HEK293T (cell line): ENCODE measurements at regions not wholly inside any gene's neighbourhood (a gene's known extent, or its start where the extent isn't known, plus 50 kb on each side); places are given as distances from the start of the nearest gene placed in this dataset.
"Not testable (repeated sequence)": the region's sequence is repeated elsewhere in the genome, so short reads cannot be mapped to it uniquely, and the experiment has no call there.

Source experiments
- CTCF ChIA-PET: fragments of 350-600 bp; formaldehyde crosslinking; extraction: SDS; loops from one replicate; lab custom pipeline; 2021; ENCODE audit warnings: antibody characterized with exemption, inconsistent platforms; lab: Yijun Ruan, JAX
- POLR2A ChIA-PET: fragments of 350-600 bp; formaldehyde crosslinking; extraction: SDS; loops from one replicate; lab custom pipeline; 2020; ENCODE audit warnings: antibody characterized with exemption, inconsistent platforms; lab: Yijun Ruan, JAX
- DNase-seq: peaks from one replicate; pipeline ENCODE4 v3.0.0; 2012; ENCODE audit warnings: mixed read lengths; ENCODE audit errors: extremely low spot score
- ARNT ChIP-seq: fragments of 450-650 bp; IDR thresholded peaks from 2 replicates; pipeline ENCODE4 v1.6.1; 2017; ENCODE audit warnings: mild to moderate bottlenecking
- BHLHE40 ChIP-seq: fragments of 450-650 bp; IDR thresholded peaks from 2 replicates; pipeline ENCODE4 v1.6.1; 2016; ENCODE audit warnings: mild to moderate bottlenecking, moderate library complexity, borderline replicate concordance
- CTBP1 ChIP-seq: fragments of 450-650 bp; IDR thresholded peaks from 2 replicates; pipeline ENCODE4 v1.6.1; 2016; ENCODE audit warnings: borderline replicate concordance
- ELF4 ChIP-seq: fragments of 450-650 bp; IDR thresholded peaks from 2 replicates; pipeline ENCODE4 v1.6.1; 2017; ENCODE audit warnings: antibody characterized with exemption
- FOXA1 ChIP-seq: fragments of 450-650 bp; IDR thresholded peaks from 2 replicates; pipeline ENCODE4 v1.6.1; 2016; ENCODE audit warnings: mild to moderate bottlenecking
- FOXK2 ChIP-seq: fragments of 450-650 bp; IDR thresholded peaks from 2 replicates; pipeline ENCODE4 v1.6.1; 2016; ENCODE audit warnings: mild to moderate bottlenecking
- FOXM1 ChIP-seq: fragments of 450-650 bp; IDR thresholded peaks from 2 replicates; pipeline ENCODE4 v1.6.1; 2017; ENCODE audit warnings: mild to moderate bottlenecking, borderline replicate concordance
- HDGF ChIP-seq: fragments of 450-650 bp; IDR thresholded peaks from 2 replicates; pipeline ENCODE4 v1.6.1; 2017; ENCODE audit warnings: antibody characterized with exemption, borderline replicate concordance
- L3MBTL2 ChIP-seq: fragments of 450-650 bp; conservative IDR thresholded peaks from 2 replicates; pipeline ENCODE4 v1.6.1; 2016; ENCODE audit warnings: mild to moderate bottlenecking
- LEF1 ChIP-seq: fragments of 450-650 bp; IDR thresholded peaks from 2 replicates; pipeline ENCODE4 v1.6.1; 2017; ENCODE audit warnings: mild to moderate bottlenecking, borderline replicate concordance
- NFRKB ChIP-seq: fragments of 450-650 bp; IDR thresholded peaks from 2 replicates; pipeline ENCODE4 v1.6.1; 2016; ENCODE audit warnings: mild to moderate bottlenecking, moderate library complexity
- SP1 ChIP-seq: fragments of 450-650 bp; IDR thresholded peaks from 2 replicates; pipeline ENCODE4 v1.6.1; 2017
- SUZ12 ChIP-seq: fragments of 450-650 bp; IDR thresholded peaks from 2 replicates; pipeline ENCODE4 v1.6.1; 2016; ENCODE audit warnings: mild to moderate bottlenecking
- TARDBP ChIP-seq: fragments of 450-650 bp; IDR thresholded peaks from 2 replicates; pipeline ENCODE4 v1.6.1; 2016
- ZNF384 ChIP-seq: fragments of 450-650 bp; IDR thresholded peaks from 2 replicates; pipeline ENCODE4 v1.6.1; 2016
- TF ChIP-seq, protein P1 (sequence below): fragments of 450-650 bp; IDR thresholded peaks from 2 replicates; pipeline ENCODE4 v1.6.1; 2016

DNA sequence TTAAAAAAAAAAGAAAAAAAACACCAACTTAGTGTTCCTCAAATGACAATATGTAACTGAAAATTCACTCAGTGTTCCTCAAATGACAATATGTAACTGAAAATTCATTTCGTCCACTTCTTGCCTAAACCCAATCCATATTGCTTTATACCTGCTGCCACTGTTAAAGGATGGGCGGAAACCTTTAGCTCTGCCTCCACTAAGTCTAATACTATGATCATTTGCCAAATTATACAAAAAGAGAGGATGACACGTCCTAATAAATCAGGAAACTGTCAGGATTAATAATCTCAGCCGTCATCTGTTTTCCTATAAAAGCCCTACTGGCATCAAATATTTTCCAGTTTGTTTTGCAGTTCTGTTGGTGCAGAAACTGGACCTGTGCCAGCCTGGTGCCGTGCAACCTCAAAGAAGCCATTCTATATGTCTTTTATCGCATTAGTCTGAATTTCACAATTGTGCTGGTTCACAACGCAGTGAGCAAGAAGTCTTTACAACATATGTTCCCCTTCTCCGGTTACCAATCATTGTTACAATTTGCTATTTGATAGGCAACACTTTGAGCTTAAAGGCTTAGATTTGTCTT, 160.4 kb upstream of the KCNH8 start:
- ChIA-PET POLR2A (no interaction called here), CTCF (interaction anchor here (0.7 to 1.4 kb wide), 4 partner anchors 12 to 1094 kb away, joined by 3 to 5 read pairs (median 3); no protein-coding TSS in a partner anchor)
- TF ChIP-seq FOXA1 (no peak), BHLHE40 (no peak), NFRKB (no peak), LEF1 (no peak), L3MBTL2 (no peak), SUZ12 (no peak), ELF4 (no peak), ZNF384 (no peak), ARNT (no peak), HDGF (no peak), CTBP1 (no peak), FOXM1 (no peak)
- TF ChIP-seq, protein P1, sequence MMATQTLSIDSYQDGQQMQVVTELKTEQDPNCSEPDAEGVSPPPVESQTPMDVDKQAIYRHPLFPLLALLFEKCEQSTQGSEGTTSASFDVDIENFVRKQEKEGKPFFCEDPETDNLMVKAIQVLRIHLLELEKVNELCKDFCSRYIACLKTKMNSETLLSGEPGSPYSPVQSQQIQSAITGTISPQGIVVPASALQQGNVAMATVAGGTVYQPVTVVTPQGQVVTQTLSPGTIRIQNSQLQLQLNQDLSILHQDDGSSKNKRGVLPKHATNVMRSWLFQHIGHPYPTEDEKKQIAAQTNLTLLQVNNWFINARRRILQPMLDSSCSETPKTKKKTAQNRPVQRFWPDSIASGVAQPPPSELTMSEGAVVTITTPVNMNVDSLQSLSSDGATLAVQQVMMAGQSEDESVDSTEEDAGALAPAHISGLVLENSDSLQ = no peak
- DNase-seq = no peak

DNA sequence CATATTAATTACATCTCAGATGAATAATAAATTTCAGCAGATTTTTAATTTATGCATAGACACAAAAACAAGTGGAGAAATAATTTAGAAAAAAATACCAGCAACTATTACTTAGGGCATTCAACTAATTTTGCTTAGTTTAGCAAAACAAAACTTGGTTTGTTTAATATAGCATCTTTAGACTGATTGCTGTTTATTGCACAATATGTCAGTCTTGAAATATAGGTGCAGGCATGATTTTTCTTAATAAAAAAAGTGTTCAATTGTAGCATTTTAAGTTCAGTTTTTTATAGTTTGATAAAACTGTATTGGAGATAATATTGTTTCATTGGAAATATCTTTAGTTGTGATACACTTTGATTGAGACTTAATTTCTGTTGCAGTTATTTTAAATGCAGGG, 161.2 kb upstream of the KCNH8 start:
- ChIA-PET POLR2A (no interaction called here), CTCF (no interaction called here)
- TF ChIP-seq ELF4 = no peak
- no peak for TF ChIP-seq SUZ12
- no peak for TF ChIP-seq L3MBTL2
- no peak for TF ChIP-seq SP1
- TF ChIP-seq ZNF384 = no peak
- no peak for TF ChIP-seq HDGF
- no peak for TF ChIP-seq NFRKB
- TF ChIP-seq LEF1 = no peak
- TF ChIP-seq FOXM1 = no peak
- TF ChIP-seq, protein P1 = no peak
- TF ChIP-seq FOXK2 = no peak
- no peak for TF ChIP-seq FOXA1
- TF ChIP-seq CTBP1 = no peak
- DNase-seq = no peak

DNA sequence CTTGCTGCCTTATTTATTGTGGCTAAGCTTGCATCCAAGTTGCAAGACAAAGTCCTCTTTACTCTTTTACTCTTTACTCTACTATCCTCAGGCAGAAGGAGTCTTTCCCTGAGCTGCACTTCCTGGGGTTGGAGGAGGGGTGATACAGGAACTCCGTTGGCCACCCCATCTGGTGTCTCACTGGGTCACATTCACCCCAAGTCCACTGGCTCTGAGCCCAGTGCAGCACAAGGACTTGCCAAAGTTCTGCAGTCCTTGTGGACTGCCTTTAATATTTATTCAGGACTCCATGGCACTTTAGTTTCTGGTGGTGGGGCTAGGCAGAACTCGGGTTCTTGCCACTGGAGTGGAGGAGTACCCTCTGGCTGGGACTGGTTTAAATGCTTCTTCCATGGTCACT, 165.4 kb upstream of the KCNH8 start:
- TF ChIP-seq BHLHE40 (no peak), L3MBTL2 (no peak)
- TF ChIP-seq, protein P1 = no peak
- ChIA-PET POLR2A (no interaction called here), CTCF (no interaction called here)
- no peak for DNase-seq

DNA sequence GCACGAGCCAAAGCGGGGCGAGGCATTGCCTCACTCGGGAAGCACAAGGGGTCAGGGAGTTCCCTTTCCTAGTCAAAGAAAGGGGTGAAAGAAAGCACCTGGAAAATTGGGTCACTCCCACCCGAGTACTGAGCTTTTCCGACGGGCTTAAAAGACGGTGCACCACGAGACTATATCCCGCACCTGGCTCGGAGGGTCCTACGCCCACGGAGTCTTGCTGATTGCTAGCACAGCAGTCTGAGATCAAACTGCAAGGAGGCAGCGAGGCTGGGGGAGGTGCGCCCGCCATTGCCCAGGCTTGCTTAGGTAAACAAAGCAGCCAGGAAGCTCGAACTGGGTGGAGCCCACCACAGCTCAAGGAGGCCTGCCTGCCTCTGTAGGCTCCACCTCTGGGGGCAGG, 172.2 kb upstream of the KCNH8 start:
- DNase-seq, POLR2A ChIA-PET: not testable (repeated sequence)
- CTCF ChIA-PET = interaction anchor here (1.4 kb wide), 1 partner anchor 12 kb away, joined by 5 read pairs; no protein-coding TSS in a partner anchor

DNA sequence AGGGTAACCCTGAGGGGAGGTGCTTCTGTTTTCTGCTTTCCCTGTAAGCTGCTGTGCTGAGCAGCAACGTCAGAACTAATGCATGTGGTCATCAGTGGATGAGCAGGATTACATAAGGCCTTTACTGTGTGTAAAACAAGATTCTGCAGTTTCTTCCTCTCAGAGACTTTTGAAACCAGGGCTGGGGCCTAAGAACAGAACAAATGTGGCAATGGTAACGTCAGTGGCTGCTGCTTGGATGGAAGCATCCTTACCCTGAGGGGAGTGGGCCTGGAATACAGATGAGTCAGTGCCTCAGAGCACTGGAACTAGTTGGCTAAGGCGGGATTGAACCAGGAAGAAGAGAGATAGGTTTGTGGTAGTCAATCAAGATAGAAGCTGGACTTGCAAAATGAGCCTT, 180.2 kb upstream of the KCNH8 start:
- no peak for DNase-seq
- ChIA-PET CTCF (no interaction called here), POLR2A (no interaction called here)
- TF ChIP-seq FOXM1 = no peak
- TF ChIP-seq FOXA1 = no peak
- no peak for TF ChIP-seq BHLHE40
- TF ChIP-seq, protein P1 = no peak
- TF ChIP-seq CTBP1 = no peak
- TF ChIP-seq ELF4 = no peak
- no peak for TF ChIP-seq FOXK2
- TF ChIP-seq ZNF384 = no peak
- TF ChIP-seq HDGF = no peak
- no peak for TF ChIP-seq NFRKB
- TF ChIP-seq SUZ12 = no peak
- TF ChIP-seq SP1 = no peak
- TF ChIP-seq TARDBP = no peak
- TF ChIP-seq ARNT = no peak

DNA sequence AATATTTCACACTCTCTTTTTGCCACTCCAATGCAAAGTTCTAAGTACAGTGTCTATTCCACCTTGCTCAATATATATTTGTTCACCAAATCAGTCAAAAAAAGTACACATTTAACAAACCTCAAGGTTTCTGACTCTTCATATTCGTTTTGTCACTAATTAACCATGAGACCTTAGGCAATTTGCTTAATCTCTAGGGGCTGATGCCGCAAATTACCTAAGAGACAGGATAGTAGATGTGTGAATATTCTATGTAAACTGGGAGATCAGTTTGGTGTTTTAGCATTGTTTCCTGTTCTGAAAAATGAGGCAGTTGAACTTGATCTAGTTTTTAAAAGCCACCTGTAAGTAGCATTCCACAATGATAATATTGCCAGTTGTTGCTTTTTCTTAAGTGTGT, 182.5 kb upstream of the KCNH8 start:
- ChIA-PET POLR2A (no interaction called here), CTCF (no interaction called here)
- TF ChIP-seq TARDBP (no peak), ARNT (no peak), L3MBTL2 (no peak), SUZ12 (no peak), CTBP1 (no peak), ZNF384 (no peak), FOXA1 (no peak)
- TF ChIP-seq, protein P1 = no peak
- DNase-seq = no peak
